GM21515 (cell line): ENCODE measurements at regions not wholly inside any gene's neighbourhood (a gene's known extent, or its start where the extent isn't known, plus 50 kb on each side); places are given as distances from the start of the nearest gene placed in this dataset.

Experiments used
- ATAC-seq: cut with Tn5 transposase; IDR thresholded peaks from one replicate; pipeline ENCODE4 v1.9.1; 2021; ENCODE audit not compliant: unreplicated experiment

DNA sequence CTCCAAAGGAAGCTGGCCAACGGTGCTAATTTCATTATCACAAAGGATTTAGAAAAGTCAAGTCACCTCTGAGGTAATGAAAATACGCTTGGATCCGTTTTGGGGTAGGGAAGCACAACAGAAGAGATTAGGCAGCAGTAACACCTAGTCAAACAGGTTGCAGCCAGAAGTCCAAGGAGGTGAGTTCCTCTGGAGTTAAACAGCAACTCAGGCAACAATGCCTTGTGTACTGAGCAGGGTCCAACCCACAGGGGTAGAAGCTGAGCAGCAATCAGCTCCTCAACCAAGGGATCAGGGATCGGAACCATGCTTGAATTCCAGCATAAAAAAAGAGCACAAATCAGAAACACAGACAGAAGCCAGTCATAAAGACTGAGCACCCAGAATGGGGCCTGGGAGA, 88.1 kb upstream of the SPRED1 start:
- no peak for ATAC-seq

GRCh38 chr15:38168467-38169070, 84.1 kb upstream of the SPRED1 start:
- no peak for ATAC-seq

GRCh38 chr15:38171973-38172372, 80.7 kb upstream of the SPRED1 start:
- no peak for ATAC-seq

DNA sequence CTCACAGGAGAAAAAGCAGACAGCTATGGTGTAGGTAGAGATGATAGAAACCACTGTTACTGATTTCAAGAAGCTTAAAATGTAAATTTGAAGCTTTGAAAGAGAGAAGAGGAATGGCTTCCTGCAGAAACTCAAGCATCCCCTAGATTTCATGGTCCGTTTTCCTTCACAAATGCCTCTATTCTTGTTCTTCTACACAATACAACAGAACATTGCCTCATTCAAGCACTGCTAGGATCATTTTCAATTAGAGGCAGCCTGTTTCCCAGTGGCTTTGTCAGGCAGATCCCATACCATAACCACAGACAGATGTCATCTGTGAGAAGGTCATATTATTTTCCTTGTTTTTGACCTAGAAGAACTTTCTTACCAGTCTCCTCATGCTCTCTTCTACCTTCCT, 77.9 kb upstream of the SPRED1 start:
- no peak for ATAC-seq

DNA sequence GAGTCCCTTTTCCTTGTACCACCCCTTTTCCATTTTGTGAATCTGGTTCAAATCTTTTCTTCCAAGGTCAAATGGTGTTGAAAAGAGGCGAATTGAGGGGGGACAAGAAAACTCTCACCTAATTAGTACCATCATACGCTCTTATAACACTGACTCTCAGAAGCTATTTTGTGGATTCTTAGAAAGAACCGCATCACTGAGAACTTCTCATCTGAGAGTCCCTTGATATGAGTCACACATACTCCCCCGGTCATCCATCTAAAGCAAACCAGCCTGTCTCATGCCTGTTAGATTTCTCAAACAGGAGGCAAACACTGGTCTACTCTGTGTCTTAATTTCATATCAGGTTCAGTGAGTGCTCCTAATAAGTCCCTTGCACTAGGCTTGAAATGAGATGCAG, 76.5 kb upstream of the SPRED1 start:
- ATAC-seq: no peak

DNA sequence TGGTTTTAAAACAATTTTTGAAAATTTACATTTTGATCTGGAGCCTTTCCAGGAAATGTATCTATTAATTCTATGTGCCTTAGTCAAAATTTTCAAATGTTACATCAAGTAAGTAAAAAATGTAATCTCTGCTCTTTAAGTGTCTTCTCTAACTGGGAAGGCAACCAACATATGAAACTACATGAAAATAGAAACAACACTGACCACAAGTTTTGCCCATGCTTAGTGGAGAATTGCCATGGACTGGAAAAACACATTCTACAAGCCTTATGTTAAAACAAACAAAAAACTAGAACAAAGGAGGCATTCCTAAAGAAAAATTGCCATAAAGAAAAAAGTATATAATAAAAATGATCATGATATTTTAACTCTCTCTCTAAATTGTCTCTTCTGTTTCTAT, 75.9 kb upstream of the SPRED1 start:
- ATAC-seq: no peak

DNA sequence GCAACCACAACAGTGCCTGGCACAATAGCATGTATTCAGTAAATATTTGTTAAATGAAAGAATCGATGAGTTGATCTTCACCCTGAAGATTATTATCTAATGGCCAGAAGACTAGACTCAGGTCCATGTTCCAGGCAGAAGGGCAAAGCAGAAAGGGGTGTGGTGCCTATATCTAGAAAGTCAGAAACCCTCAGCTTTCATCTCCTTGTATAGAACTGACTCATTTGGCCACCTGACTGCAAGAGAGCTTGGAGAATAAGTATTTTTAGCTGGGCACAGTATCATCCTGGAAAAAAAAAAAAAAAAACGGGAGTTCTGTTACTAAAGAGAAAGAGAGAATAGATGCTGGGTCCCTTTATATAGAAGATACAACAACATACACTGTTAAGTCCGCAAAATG, 69.7 kb upstream of the SPRED1 start:
- no peak for ATAC-seq

- ATAC-seq: no peak
Observed at GRCh38 chr15:38186507-38186906, 66.1 kb upstream of the SPRED1 start.

DNA sequence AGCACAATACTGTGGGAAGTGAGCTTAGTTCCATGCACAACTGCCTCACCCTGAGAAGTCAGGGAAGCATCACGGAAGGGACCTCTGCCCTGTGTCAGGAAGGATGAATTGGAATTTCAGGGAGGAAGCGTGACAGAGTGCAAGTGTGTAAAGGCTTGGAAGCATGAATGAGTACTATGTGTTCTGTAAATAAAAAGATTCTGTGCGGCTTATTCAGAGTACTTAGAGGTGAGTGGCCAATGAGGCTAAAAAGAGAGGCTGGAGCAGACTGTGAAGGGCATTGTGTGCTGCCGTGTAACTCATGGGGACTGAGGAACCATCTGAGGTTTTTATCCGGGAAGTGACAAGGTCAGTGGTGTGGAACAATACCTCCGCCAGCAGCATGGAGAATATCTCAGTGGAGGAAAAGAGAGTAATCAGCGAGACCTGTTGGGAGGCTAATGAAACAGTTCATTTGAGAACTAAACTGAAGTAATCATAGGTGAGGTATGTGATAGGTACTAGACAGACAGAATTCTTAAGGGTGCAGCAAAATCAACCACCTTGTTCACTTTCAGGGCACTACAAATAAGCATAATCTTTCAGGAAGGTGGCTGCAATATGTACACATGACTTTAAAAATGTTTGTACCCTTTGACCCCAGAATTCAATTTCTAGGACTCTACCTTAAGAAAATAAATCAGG, 64.9 kb upstream of the SPRED1 start:
- no peak for ATAC-seq

- no peak for ATAC-seq
Observed at GRCh38 chr15:38189671-38190295, 62.9 kb upstream of the SPRED1 start.

DNA sequence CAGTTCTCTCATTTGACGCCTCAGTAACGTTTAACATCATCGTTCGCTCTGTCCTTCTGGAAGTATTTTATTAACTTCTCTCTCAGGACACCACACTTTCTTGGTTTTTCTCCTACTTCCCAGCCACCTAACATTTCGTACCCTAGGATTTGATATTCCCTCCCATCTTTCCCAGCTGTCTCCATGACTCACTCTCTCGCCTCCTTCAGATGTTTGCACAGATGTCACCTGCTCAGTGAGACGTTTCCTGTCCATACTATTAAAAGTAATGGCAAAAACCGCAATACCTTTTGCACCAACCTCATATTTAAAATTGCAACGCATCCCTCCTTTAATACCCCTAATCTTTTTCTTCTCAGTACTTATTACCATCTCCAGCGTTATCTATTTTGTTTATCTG, 62.1 kb upstream of the SPRED1 start:
- ATAC-seq: no peak

DNA sequence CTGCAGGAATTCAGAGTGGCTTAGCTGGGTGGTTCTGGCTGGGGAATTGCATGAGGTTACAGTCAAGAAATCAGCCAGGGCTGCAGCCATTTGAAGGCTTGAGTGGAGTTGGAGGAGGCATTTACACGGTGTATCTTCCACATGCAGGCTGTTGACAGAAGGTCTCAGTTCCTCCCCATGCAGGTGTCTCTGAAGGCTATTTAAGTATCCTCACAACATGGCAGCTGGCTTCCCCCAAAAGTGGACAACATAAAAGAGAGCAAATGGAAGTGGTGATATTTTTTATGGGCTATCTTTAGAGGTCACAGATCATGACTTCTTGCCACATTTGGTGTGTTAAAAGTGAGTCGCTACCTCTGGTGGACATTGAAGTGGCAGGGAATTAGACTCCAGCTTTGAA, 60.1 kb upstream of the SPRED1 start:
- ATAC-seq: no peak

GRCh38 chr15:38193496-38193895, 59.1 kb upstream of the SPRED1 start:
- no peak for ATAC-seq

DNA sequence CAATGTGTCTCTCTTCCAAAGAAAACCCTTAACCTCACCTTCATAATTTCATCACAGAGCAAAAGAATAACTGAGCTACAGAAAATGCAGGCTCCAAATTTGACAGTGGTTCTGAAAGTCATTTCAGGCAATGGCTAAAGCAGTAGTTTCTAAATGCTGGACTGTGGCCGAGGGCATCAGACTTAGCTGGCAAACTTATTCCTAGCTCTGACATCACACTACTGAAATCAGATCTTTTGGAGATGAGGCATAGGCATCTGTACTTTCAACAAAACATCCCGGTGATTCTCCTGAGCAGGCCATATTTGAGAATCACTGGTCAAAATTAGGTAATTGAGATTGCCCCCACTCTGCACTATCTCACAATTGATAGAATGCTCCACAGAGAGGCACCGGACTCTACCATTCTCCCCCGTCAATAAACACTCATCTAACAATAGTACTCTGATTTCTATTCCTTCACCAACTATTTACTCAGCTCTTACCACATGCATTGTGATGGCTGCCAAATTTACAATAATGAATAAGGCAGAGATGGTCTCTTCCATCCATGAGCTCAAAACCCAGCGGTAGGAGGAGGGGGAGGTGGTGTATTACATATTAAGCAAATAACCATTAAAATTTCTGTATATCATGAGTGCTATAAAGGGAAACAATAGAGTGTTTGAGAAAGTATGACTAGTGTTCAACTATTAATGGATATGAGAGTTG, 57.3 kb upstream of the SPRED1 start:
- no peak for ATAC-seq

DNA sequence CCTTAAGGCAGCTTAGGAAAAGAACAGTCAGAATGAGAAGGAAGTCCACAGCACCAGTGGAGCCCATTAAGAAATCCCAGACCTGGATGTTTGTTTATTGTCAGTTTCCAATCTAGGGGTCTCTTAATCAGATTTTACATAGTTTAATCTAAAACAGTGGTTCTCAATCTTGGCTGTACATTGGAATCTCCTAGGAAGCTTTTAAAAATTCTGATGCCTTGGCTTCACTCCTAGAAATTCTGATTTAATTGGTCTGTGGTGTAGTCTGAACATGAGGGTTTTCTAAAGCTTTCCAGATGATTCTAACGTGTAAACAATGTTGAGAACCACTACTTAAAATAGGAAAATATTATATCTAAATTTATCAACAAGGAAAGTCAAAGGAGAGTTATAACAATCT, 56.6 kb upstream of the SPRED1 start:
- ATAC-seq: no peak

GRCh38 chr15:38197553-38197952, 55.1 kb upstream of the SPRED1 start:
- ATAC-seq: no peak

DNA sequence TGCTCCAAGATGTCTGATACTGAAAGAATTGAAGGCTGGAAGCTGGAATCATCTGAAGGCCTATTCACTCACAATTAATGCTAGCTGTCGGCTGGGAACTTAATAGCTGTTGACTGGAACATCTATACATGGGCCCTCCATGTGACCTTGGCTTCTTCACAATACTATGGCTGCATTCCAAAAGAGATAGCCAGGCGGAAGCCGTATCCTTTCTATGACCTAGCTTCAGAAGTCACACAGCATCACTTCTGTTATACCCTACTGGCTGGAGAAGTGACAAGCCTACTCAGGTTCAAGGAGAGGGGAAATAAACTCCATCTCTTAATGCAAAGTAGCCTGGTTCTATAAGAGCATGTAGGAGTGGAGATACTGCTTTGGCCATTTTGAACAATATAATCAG, 50.9 kb upstream of the SPRED1 start:
- ATAC-seq: no peak

DNA sequence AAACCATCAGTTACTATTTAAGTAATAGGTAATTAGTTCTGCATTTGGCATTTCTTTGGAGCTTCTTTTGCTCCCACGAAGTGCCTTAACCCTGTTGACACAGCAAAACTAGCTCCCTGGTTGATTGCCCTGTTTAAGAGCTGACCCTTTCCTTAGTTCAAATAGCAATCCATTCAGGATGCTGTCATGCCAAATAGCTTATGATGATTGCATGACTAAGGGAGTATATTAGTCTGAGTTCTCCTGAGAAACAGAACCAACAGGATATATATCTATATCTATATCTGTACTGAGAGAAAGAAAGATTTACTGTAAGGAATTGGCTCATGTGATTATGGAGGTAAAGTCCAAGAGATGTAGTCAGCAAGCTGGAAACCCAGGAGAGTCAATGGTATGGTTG, 50.3 kb upstream of the SPRED1 start:
- ATAC-seq: no peak
